Stimulated activated naive CD8-positive, alpha-beta T cell treated with anti-CD3 and anti-CD28 coated beads, Interleukin-15, Interleukin-2, amounts not matched to agents 100 U/mL and 50 U/mL, for 24 hours (primary cell): ENCODE measurements at regions not wholly inside any gene's neighbourhood (a gene's known extent, or its start where the extent isn't known, plus 50 kb on each side); places are given as distances from the start of the nearest gene placed in this dataset.
"Not testable (repeated sequence)": the region's sequence is repeated elsewhere in the genome, so short reads cannot be mapped to it uniquely, and the experiment has no call there.

Experiments
- ATAC-seq: fragments of 150-1000 bp; cut with Tn5 transposase; one replicate; pipeline ENCODE4 v1.10.0; 2021
- DNase-seq: peaks from one replicate; pipeline ENCODE4 v3.0.0; 2021

DNA sequence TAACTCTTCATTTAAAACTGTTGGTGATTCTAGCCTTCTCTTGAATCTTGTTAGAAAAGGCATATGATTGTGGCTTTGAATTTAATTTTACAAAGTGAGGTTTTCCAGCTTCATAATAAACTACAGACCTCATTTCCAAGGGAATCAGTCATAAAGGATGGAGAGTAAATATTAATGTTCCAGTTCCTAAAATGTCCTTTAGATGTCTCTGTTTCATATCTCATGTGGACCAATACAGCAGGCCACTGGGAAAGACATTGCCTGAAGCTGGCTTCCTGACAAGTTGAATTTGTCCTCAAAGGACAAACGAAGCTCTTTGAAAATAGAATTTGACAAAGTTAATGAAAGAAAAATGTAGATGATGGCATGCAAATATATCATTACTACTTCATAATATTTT is 125.4 kb downstream of the ZNF330 start:
- ATAC-seq (no peak), DNase-seq (no peak)

DNA sequence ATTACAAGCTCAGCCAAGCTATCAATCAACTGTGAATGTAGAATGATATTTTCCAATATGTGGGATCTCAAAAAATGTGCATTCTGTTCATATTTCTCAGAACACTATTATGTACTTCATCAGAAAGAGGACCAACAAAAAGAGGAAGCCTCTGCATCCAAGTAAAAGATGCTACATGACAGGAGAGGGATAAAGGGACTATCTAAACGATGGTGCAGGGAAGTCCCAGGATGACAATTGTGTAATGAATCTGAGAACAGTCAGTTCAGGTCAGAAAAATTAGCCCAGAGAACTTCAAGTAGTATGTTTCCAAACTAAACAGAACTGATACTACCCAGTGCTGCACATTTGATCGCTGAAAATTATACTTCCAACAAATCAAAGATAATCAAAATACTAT is 127.0 kb downstream of the ZNF330 start:
- ATAC-seq (no peak), DNase-seq (no peak)

DNA sequence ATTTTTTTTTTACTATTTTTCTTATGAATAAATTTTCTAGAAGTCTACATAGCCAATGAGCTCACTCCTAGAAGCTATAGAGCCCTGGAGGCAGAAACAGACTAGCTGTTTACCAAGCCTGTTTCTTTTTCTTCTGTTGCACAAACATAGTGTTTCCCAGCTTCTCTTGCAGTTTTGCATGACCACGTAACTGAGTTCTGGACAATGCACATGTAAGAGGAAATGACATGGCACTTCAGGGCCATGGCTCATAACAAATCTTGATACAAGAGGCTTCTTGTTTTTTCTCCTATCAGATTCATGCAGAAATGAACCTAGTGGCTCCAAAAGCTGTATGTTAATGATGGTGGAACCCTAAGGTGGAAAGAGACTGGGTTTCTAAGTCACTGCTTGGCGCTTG is 127.4 kb downstream of the ZNF330 start:
- no peak for ATAC-seq
- no peak for DNase-seq

DNA sequence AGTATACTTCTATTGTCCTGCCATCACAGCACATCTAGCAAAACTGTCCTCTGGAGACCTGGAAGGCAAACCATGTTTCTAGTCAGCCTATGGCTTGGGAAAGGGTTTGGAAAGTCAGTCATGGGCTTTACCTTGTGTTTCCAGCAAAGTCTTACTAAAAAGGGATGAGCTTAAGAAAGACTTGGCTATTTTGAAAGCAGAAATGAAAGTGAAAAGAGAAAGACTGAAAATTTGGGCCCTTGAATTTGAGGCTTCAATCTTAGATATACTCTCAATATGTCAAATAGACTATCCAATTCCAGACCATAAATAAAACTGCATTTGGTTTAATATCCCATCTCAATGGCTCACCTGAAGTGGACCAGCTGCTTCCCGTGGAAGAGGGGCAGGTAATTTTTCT is 127.9 kb downstream of the ZNF330 start:
- ATAC-seq (no peak), DNase-seq (no peak)

DNA sequence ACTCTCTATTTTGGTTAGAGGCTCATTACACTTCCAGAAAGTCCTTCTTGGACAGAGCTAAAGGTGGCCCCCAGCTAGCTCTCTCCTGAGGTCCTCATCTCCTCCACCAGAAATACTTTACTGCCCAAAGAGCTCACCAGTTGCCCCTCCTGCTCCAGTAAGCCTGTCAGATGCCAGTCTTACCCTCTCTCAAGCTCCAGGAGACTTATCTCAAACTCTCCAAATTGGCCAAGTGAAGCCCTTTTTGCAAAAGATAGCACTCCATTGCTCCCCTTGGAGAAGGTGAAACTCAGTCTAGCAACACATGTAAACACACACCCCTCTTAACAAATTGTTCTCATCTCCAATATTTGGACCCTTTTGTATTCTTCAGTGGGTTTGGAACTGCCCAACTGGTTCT is 128.5 kb downstream of the ZNF330 start:
- ATAC-seq = no peak

DNA sequence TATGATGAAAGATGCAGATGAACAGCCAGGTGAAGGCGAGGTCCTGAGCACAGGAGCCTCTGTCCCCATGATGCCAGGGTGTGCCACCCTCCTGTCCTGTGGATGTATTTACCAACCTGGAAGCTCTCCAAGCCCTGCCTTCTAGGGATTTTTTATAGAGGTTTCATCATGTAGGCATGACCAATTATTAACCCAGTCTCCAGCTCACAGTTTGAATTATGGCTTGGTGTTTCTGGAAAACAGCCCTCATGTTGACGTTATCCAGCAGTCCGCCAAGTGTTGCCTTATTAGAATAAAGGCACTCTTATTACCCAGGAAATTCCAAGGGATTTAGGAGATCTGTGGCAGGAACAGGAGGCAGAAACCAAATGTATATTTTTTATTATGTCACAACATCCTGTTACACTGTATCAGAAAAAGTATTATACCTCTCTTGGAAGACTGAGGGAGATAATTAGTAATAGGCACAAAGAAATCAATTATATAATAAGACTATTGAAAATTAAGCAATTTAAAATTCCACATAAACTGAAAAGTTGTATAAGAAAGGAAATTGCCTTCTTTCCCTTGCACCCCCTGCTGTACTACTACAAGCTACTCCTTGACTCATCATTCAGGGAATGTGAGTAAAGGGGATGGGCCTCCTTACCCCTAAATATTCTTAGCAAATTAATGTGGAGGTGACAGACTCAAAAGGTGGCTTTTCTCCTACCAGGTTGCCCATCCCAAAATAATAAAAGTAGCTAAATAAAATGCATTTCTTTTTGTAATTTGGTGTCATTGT is 129.6 kb downstream of the ZNF330 start:
- ATAC-seq = no peak

More for the DNA sequence above, 128.5 kb downstream of the ZNF330 start:
- DNase-seq = no peak

DNA sequence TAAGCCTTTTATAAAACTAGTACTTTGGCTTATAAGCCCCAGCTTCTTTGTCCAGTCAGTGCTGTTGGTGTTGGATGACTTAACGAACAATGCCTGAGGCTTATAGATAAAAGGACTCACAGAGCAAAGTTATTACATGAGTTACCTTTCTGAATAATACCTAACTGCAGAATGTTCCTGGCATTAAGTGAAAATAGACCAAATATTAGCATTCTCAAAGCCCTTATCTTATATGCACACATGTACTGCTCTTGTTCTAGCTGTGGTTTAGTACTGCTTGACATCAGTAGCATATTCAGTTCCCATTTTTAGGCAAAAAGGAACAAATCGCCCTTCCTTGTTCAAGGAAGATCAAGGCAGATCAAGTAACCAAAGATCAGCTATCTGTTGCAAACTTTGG is 131.6 kb downstream of the ZNF330 start:
- DNase-seq (no peak), ATAC-seq (no peak)

More for the DNA sequence above, 129.6 kb downstream of the ZNF330 start:
- no peak for DNase-seq

DNA sequence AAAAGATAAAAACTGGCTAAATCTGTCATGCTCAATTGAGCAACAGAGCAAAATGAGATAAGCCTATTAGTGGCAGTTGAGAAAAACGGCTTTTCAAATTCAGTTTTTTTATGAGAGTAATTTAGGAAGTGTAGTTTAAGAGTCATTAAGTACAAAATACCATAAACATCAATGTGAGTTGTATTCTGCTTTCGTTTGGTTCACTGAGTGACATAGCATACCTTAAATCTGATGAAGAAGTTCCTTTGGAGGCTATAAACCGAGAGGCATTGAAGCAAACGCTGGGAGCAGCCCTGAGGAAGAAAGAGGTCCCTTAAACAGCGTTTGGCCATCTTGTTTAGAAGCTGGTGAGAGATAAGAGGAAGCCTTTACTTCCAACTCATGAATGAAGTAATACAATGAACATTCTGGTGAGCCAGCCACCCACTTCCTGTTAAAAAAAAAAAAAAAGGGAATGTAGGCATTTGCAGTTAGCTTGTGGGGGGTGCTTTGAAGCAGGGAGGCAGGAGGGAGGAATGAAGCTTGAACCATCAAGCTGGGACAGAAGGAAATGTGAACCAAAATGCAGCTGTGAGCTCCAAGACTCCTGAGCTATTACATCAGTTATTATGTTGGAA is 132.3 kb downstream of the ZNF330 start:
- no peak for DNase-seq
- ATAC-seq = no peak

DNA sequence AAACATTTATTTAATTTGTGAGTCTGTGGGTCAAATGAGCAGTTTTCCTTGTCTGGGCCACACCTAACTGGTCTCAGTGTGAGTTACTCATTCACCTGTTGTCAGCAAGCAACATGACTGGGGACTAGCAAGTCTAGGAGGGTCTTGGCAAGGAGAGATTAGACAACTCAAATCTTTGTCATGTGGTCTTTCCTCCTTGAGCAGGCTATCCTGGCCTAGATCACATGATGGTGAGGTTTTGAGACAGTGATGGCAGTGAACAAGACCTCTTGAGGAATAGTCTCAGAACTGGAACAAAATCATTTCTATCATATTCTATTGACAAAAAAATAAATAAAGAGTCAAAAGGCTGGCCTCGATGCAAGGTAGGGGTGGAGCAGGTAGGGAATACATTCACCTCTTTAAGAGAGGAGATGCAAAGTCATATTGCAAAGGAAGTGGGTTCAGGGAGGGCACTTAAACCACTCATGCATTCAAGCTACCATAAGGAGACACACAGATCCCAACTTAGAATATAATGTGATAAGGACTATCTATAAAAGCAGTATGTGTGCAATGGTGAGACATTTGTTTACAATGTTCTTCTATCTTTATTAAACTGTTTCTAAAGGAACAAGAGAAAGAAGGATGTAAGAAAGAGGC is 135.7 kb downstream of the ZNF330 start:
- ATAC-seq = no peak
- DNase-seq = no peak

DNA sequence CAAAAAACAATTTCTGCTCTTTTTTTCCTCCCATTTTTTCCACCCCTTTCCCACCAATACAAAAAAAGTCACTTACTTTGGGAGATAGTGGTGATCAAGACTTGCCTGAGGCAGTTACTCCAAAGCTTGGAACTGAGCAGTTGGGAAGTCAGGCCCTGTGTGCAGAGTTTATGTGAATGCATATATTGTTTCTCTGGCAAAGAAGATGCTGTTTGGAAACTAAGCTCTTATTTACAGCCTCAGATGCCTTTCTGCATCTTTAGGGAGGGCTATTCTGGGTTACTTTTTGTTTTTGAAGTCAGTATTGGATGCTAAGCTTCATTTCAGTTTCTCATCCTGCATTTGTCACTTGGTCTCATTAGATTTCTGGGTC is 136.3 kb downstream of the ZNF330 start:
- ATAC-seq (no peak), DNase-seq (no peak)

DNA sequence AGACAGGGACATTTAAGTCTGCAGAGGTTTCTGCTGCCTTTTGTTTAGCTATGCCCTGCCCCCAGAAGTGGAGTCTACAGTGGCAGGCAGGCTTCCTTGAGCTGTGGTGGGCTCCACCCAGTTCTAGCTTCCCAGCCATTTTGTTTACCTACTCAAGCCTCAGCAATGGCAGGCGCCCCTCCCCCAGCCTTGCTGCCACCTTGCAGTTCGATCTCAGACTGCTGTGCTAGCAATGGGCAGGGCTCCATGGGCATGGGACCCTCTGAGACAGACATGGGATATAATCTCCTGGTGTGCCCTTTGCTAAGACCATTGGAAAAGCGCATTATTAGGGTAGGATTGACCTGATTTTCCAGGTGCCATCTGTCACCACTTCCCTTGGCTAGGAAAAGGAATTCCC is 147.5 kb downstream of the ZNF330 start:
- not testable (repeated sequence) for ATAC-seq, DNase-seq

DNA sequence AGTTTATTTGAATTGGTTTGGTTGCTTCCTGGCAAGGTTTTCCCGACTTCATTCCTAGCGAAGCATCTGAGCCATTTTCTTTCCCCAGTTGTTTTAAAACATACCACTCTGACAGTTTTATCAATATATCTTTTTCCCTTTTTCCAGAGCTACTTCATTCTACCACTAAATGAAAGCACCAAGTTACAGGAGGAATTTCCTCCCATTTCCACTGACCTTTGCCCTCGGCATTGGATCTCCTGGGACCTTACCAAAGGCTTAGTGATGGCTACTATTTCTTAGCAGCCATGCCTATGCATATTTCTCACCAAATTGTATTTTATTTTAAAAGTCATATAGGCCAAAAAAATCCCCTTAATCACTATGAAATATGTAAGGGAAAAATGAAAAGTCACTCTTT is 150.5 kb downstream of the ZNF330 start:
- no peak for DNase-seq
- ATAC-seq = no peak

DNA sequence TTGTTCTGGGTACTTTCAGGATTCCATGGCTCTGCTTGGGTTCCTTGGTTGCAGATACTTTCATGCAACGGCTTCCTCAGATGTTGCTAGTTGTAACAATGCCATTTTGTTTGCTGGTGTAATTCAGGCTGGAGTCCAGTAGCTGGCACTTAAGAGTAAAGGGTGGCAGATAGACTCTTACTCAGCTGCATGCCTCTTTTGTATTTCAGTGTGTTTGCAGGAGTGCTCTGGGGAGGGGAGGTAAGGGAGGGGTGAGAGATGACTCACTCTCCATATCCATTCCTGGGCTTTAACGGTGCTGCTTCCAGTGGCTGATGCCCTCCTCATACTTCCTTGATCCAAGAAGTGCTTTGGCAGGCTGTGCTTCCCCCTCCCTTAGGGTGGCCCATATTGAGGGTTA is 155.2 kb downstream of the ZNF330 start:
- ATAC-seq (no peak), DNase-seq (no peak)

DNA sequence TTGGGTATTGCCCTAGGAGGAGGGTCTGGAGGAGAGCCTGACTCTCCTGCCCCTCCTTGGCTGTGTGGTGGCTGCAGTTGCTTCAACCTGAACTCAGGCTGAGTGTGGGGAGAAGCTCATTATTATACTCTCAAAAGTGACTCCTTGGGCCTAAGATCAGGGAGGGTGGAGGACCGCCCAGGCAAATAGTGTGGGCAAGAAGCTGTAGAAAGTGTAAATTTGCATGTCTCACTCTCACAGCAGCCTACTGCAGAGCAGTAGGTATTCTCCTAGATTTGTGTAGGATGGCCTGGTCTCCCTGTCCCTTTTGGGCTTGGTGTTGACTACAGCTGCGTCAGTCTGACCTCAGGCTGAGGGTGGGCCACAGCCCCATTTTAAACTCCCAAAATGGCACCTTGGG is 156.1 kb downstream of the ZNF330 start:
- DNase-seq = no peak
- no peak for ATAC-seq

DNA sequence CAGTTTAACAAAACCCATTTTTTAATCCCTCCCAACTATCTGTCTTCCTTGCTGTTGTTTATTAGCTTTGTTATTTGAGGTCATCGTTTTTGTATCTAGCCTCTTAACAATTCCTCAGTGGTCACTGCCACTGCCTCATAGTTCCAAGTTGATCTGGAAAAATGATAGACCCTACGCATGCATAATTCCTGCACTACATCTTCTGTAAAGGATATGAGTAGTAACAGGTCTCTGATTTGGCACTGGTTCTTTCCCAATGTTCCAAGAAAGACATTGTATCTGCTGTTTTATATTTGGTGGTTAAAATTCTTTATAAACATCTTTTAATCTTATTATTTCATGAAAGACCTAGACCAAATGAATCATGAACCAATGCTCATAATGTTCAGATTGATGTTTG is 166.6 kb downstream of the ZNF330 start:
- DNase-seq = no peak
- no peak for ATAC-seq

DNA sequence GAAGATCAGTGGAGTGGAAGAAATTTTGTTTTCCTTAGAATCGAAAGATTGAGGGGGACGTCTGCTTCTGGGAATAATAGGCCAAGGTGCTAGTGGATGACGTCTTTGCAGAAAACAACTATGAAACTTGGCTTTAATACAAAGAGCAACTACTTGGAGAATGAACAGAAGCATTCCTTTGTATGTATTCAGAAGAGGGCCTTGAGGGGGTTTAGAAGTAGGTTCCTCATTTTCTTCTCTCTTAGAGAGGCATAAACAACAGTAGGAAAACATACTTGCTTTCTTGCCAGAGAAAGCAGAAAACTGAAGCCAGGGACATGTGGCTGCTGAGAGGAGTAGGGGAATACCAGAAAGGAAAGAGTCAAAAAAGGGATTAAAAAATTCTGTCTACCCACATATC is 167.8 kb downstream of the ZNF330 start:
- DNase-seq (no peak), ATAC-seq (no peak)

DNA sequence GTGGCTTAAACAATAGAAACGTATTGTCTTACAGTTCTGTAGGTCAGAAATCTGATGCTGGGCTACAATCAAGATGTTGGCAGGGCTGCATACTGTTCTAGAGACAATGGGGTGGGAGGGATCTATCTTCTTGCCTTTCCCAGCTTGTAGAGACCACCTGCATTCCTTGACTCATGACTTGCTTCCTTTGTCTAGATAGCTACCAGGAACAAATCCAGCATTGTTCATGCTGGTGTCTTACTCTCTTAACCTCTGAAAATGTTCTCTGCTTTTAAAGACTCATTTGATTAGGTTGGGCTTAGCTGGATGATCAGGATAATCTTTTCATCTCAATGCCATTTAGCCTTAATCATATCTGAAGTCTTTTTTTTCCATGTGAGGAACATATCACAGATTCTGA is 169.0 kb downstream of the ZNF330 start:
- DNase-seq = no peak

DNA sequence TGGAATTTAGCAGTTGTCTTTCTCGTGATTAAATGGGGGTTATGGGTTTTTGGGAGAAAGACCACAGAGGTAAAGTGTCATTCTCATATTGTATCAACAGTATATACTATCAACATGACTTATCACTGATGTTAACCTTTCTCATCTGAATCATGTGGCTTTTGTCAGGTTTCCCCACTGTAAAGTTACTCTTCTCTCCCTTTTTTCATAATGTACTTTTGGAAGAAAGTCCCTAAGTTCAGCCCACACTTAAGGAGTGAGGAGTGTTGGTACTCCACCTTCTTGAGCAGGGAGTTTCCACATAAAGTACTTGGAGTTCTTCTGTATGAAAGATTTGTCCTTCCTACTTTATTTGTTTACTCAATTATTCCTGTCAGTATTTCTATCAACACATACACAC is 169.9 kb downstream of the ZNF330 start:
- DNase-seq (no peak), ATAC-seq (no peak)

More for the DNA sequence above, 169.0 kb downstream of the ZNF330 start:
- ATAC-seq = no peak

DNA sequence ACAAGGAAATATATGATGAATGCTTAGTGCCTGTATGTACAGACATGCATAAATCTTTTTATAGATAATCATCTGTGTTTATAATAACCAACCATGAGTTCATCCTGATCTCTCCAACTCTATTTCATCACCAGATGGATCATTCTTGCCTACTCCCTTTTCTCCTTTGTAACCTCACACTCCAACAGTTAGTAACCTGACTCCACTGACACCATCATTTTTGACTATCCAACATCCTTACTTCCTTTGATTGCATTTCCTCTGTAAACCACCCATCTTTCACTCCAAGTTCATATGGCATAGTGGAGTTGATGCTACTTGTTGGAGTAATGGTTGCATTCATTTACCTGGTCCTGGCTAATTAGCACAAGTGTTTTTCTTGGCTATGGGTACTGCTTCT is 170.6 kb downstream of the ZNF330 start:
- ATAC-seq (no peak), DNase-seq (no peak)

DNA sequence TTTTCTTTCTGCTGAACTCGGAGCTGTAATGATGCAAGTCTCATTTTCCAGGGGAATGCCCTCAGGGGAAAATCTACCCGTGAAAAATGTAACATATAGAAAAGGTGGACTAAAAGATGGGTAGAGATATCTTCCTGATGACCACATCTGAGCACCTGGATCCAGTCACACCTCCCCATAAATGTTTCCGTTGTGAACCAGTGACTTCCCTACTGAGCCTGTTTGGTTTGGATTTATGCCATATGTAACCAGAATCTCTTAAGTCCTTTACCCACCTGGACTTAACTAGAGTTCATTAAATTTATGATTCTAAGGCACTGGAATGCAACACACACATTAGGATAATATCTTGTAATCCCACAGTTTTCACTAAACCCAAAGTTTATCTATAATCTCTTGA is 171.1 kb downstream of the ZNF330 start:
- no peak for DNase-seq
- no peak for ATAC-seq

DNA sequence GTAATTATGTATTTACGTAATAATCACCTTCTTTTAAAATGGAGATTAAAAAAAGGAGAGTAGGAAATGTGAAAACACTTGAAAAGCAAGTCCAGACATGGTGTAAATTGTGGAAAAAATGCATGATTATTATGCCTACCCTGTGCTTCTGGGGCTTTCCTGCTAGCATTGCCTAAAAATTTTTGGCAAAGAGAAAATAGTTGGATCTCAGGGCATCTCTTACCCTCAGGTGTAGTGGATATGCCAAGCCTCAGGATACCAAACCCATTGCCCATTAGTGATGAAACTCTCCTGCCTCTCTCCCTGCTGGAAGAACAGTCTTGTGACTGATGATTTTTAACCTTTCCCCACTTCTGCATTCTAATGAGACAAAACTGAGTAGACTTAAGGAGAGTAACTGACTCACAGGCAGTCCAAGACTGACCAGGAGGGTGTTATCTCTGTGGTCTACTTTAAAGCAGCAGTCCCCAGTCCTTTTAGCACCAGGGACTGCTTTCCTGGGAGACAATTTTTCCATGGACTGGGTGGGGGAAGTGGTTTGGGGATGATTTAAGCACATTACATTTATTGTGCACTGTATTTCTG is 174.6 kb downstream of the ZNF330 start:
- ATAC-seq (no peak), DNase-seq (no peak)

DNA sequence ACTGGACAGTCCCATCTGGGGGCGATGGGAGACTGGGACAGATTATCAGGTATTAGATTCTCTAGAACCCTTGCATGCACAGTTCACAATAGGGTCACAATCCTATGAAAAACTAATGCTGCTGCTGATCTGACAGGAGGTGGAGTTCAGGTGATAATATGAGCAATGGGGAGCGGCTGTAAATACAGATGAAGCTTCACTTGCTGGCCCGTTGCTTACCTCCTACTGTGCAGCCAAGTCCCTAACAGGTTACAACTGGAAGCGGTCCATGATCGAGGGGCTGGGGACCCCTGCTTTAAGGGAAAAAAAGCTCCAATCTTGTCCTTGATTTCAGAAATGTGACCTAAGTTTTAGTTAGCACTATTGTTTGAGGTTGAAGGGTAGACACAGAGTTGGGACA is 175.2 kb downstream of the ZNF330 start:
- no peak for ATAC-seq
- DNase-seq = no peak

DNA sequence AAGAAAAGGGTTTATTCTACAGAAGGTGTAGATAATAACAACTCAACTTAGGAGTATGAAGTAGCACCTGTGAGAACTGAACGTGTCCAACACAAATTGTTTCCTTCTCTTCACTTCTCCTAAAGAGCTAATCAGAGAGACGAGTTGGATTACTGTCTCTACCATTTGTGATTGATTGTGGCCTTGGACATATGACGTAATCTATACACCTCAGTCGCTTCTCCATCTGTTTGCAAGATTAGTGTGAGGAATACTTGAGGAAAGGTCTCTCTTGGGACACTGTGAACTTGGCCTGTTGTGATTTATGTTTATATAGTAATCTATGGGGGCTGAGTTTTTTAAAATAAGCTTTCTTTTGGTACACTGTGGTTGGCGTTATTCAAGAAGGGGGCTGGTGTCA is 182.0 kb downstream of the ZNF330 start:
- DNase-seq (no peak), ATAC-seq (no peak)
